HCT116 (cell line): ENCODE measurements at regions not wholly inside any gene's neighbourhood (a gene's known extent, or its start where the extent isn't known, plus 50 kb on each side); places are given as distances from the start of the nearest gene placed in this dataset.
"Not testable (repeated sequence)": the region's sequence is repeated elsewhere in the genome, so short reads cannot be mapped to it uniquely, and the experiment has no call there.

Source experiments
- ATAC-seq: fragments of 200-7000 bp; cut with Tn5 transposase; 2 replicates; pipeline ENCODE4 v1.9.1; 2020; ENCODE audit warnings: mild to moderate bottlenecking, moderate library complexity
- BruUV-seq: library from RNA; stranded (reverse); fragments of 400-500 nt; replicated peaks from 2 replicates; lab custom pipeline; 2021; lab: Mats Ljungman, UMichigan
- CTCF ChIA-PET: fragments of 300-600 bp; sonication (Branson Sonifier 250); formaldehyde crosslinking; loops from one replicate; lab custom pipeline; 2021; ENCODE audit warnings: antibody characterized with exemption; lab: Charles Lee
- POLR2A ChIA-PET: fragments of 300-600, 350-600 bp; sonication (Branson Sonifier 250); formaldehyde crosslinking; loops from one replicate; lab custom pipeline; 2021; ENCODE audit warnings: antibody characterized with exemption; lab: Charles Lee
- RAD21 ChIA-PET, 2 experiments: fragments of 300-600 bp; sonication (Branson Sonifier 250); formaldehyde crosslinking; loops; one replicate each; lab custom pipeline; 2023; ENCODE audit warnings: low total read pairs in 2 of 2; ENCODE audit not compliant: uncharacterized antibody in 2 of 2, unreplicated experiment in 2 of 2, low non-redundant PET in 1 of 2; lab: Charles Lee
- DNase-seq: peaks from one replicate; pipeline ENCODE4 v3.0.0-alpha.2; 2010; ENCODE audit warnings: low read depth, low spot score
- H2AFZ ChIP-seq: fragments of 200-600 bp; shearing (Covaris generic), sonication (generic); 2 replicates; pipeline ENCODE4 v1.6.1; 2017; ENCODE audit warnings: low read depth, mixed run types, mixed read lengths, antibody characterized with exemption, low read length; ENCODE audit not compliant: poor library complexity, severe bottlenecking
- H3K27ac ChIP-seq: 2 replicates; pipeline ENCODE4 v1.5.1; 2012; ENCODE audit warnings: low read depth, low read length
- H3K27me3 ChIP-seq: fragments of 200-600 bp; sonication (generic); 2 replicates; pipeline ENCODE4 v1.6.1; 2016; ENCODE audit warnings: mixed run types, low read length, mixed read lengths; ENCODE audit not compliant: insufficient read depth
- H3K36me3 ChIP-seq, 2 experiments: fragments of 200-500 bp in 1 of 2; fragments of 200-600 bp in 1 of 2; sonication (Bioruptor generic) in 1 of 2; sonication (generic) in 1 of 2; 2 replicates each; pipeline versions ENCODE4 v1.5.1 to v1.6.1; 2014 to 2016; ENCODE audit warnings: low read length in 2 of 2, inconsistent platforms in 1 of 2, mixed read lengths in 1 of 2, mixed run types in 1 of 2; ENCODE audit not compliant: insufficient read depth in 2 of 2, control insufficient read depth in 1 of 2
- H3K4me1 ChIP-seq, 2 experiments: fragments of 200-600 bp in 1 of 2; sonication (generic) in 1 of 2; 2 replicates each; pipeline versions ENCODE4 v1.5.1 to v1.6.1; 2012 to 2017; ENCODE audit warnings: low read length in 2 of 2, inconsistent platforms in 1 of 2, mild to moderate bottlenecking in 1 of 2, mixed read lengths in 1 of 2, mixed run types in 1 of 2, moderate library complexity in 1 of 2; ENCODE audit not compliant: insufficient read depth in 2 of 2, control insufficient read depth in 1 of 2
- H3K4me2 ChIP-seq: fragments of 200-600 bp; sonication (generic); 2 replicates; pipeline ENCODE4 v1.6.1; 2017; ENCODE audit warnings: mixed run types, low read length, mixed read lengths
- H3K4me3 ChIP-seq, 2 experiments: fragments of 200-600 bp in 1 of 2; sonication (generic) in 1 of 2; replicated peaks in 1 of 2; 2 replicates each; pipeline ENCODE4 v1.5.1; 2011 to 2016; ENCODE audit warnings: low read length in 2 of 2, control low read depth in 1 of 2, low read depth in 1 of 2, mild to moderate bottlenecking in 1 of 2, mixed read lengths in 1 of 2, mixed run types in 1 of 2
- H3K79me2 ChIP-seq: fragments of 200-600 bp; sonication (generic); 2 replicates; pipeline ENCODE4 v1.6.1; 2017; ENCODE audit warnings: mild to moderate bottlenecking, mixed run types, low read length, moderate library complexity, mixed read lengths; ENCODE audit not compliant: insufficient read depth
- H3K9ac ChIP-seq: fragments of 200-600 bp; sonication (generic); 2 replicates; pipeline ENCODE4 v1.6.1; 2016; ENCODE audit warnings: low read length, mixed read lengths
- H3K9me2 ChIP-seq: fragments of 200-600 bp; sonication (generic), shearing (Covaris generic); 2 replicates; pipeline ENCODE4 v1.6.1; 2017; ENCODE audit warnings: mixed run types, mild to moderate bottlenecking, moderate library complexity; ENCODE audit not compliant: insufficient read depth
- H3K9me3 ChIP-seq, 2 experiments: fragments of 200-500 bp in 1 of 2; fragments of 200-600 bp in 1 of 2; sonication (Bioruptor generic) in 1 of 2; sonication (generic) in 1 of 2; 2 replicates each; pipeline ENCODE4 v1.6.1; 2014 to 2017; ENCODE audit warnings: low read length in 2 of 2, mixed read lengths in 2 of 2, inconsistent platforms in 1 of 2, low read depth in 1 of 2, mild to moderate bottlenecking in 1 of 2, mixed run types in 1 of 2, moderate library complexity in 1 of 2; ENCODE audit not compliant: control insufficient read depth in 1 of 2, insufficient read depth in 1 of 2
- H4K20me1 ChIP-seq: fragments of 200-600 bp; sonication (generic), shearing (Covaris generic); 2 replicates; pipeline ENCODE4 v1.6.1; 2017; ENCODE audit warnings: mixed run types, mild to moderate bottlenecking, moderate library complexity; ENCODE audit not compliant: insufficient read depth
- CEBPB ChIP-seq: IDR thresholded peaks from 2 replicates; pipeline ENCODE4 v1.6.1; 2012; ENCODE audit warnings: low read depth
- POLR2A ChIP-seq: IDR thresholded peaks from 2 replicates; pipeline ENCODE4 v1.7.0; 2011; ENCODE audit warnings: borderline replicate concordance; ENCODE audit not compliant: insufficient read depth, insufficient read length; ENCODE audit errors: extremely low read depth
- POLR2AphosphoS5 ChIP-seq: IDR thresholded peaks from 2 replicates; pipeline ENCODE4 v1.6.1; 2011; ENCODE audit warnings: mild to moderate bottlenecking, low read depth, low read length, moderate library complexity
- SIN3A ChIP-seq: IDR thresholded peaks from 2 replicates; pipeline ENCODE4 v1.6.1; 2012; ENCODE audit warnings: low read depth
- TCF7L2 ChIP-seq: IDR thresholded peaks from 2 replicates; pipeline ENCODE4 v1.7.0; 2011; ENCODE audit warnings: borderline replicate concordance, inconsistent platforms; ENCODE audit not compliant: insufficient read depth, insufficient read length; ENCODE audit errors: extremely low read depth
- ZNF274 ChIP-seq: fragments of 200-500 bp; sonication (Bioruptor generic); IDR thresholded peaks from 2 replicates; pipeline ENCODE4 v1.6.1; 2014; ENCODE audit warnings: mild to moderate bottlenecking, low read depth, low read length, inconsistent platforms
- intact Hi-C: fragments of 100-400 bp; cut with micrococcal nuclease; formaldehyde crosslinking; loops from 2 replicates; pipeline ENCODE4 v1.10.0; 2022
- TF ChIP-seq, protein P1 (sequence below): IDR thresholded peaks from 2 replicates; pipeline ENCODE4 v1.6.1; 2012; ENCODE audit warnings: low read depth
- TF ChIP-seq, protein P2 (sequence below): IDR thresholded peaks from 2 replicates; pipeline ENCODE4 v1.6.1; 2012

DNA sequence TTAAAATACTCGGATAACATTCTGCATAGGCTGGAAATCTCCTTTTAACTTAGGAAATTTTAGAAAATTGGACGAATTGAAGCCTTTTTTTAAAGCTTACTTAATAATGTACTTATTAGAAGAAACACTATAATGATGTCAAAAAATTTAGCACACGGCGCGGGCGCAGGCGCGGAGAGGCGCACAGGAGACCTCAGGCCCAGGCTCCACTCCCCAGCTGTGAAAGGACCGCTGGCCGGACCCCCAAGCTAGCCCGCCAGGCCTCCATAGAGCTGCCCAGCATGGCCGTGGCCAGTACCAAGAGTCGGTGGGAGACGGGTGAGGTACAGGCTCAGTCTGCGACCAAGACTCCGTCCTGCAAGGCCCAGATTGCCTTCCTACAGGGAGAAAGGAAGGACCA, 78.8 kb upstream of the PABPC3 start:
- ATAC-seq, H3K4me2 ChIP-seq, H3K4me1 ChIP-seq, intact Hi-C loops, H3K27ac ChIP-seq, H3K9me2 ChIP-seq, H4K20me1 ChIP-seq, H3K9ac ChIP-seq, H3K36me3 ChIP-seq, RAD21 ChIA-PET, BruUV-seq, H3K4me3 ChIP-seq, DNase-seq, CTCF ChIA-PET, POLR2A ChIA-PET, H3K27me3 ChIP-seq, H2AFZ ChIP-seq, H3K9me3 ChIP-seq, H3K79me2 ChIP-seq: not testable (repeated sequence)

DNA sequence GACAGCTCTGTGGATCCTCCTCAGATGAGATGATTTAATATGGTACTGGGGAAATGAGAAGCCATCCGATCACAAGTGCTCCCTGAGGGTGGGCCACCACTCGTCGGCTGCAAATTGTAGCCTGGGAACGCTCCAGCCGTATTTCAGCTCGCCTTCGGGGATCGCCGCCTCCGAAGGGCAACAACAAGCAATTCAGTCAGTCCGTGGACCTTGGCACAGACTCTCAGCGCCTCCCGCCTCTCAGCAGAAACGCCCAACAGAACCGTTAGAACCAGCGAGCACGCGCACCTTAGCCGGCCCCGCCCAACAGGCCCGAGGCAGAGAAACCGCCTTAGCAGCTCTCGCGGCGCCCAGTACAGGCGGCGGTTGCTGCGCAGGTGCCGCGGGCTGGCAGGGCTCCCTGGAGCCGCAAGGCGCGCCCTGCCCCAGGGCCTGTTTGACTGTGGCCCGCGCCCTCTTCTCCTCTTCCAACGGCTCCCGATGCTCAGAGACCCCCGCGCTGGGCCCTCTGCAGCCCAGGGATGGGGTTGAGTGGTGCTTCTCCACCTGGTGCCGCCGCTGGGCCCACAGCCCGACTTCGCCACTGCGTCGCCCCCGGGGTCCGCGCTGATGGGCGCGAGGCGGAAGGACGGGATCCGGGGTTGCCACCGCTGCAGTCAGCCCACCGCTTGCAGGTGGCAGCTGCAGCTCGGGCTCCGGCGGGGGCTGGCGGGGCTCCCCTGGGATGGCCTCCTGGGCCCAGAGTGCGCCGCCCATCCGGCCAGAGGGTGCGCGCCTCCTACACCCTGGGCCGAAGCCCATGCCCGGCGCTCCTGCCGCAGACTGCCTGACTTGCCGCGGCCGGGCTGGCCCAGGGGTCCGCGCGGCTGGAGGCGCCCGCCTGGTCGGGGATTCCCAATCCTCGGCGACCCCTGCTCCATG, 77.9 kb upstream of the PABPC3 start:
- POLR2A ChIA-PET, intact Hi-C loops, H3K36me3 ChIP-seq, H3K27ac ChIP-seq, H2AFZ ChIP-seq, H3K4me1 ChIP-seq, H4K20me1 ChIP-seq, H3K4me3 ChIP-seq, CTCF ChIA-PET, DNase-seq, H3K79me2 ChIP-seq, RAD21 ChIA-PET, BruUV-seq, ATAC-seq, H3K27me3 ChIP-seq, H3K9me3 ChIP-seq, H3K9me2 ChIP-seq, H3K4me2 ChIP-seq, H3K9ac ChIP-seq: not testable (repeated sequence)

DNA sequence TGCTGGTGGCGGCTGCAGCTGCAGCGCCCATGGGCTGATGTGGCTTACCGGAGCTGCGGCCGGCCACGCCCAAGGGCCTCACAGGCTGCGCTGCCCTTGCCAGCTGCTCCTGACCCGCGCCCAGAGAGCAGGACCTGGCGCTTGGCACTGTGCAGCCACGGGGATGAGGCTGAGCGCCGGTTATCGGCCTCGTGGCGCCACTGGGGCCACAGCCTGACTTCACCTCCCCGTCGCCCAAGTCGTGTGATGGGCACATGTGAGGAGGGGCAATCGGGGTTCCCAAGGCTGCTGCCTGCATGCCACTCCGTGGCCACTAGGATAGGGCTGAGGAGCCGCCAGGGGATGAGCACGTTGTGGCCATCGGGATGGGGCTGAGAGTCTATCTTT, 77.2 kb upstream of the PABPC3 start:
- CTCF ChIA-PET = no interaction called here
- RAD21 ChIA-PET = no interaction called here
- no peak overlapping the region for H3K4me3 ChIP-seq
- H3K9ac ChIP-seq = no peak overlapping the region
- DNase-seq = no peak
- no peaks in the 10 kb centered on the region for H3K9me3 ChIP-seq
- no peak for ATAC-seq
- no peaks in the 10 kb centered on the region for H4K20me1 ChIP-seq
- no peaks in the 10 kb centered on the region for H3K36me3 ChIP-seq
- H2AFZ ChIP-seq = no peak overlapping the region
- POLR2A ChIA-PET = no interaction called here
- H3K4me2 ChIP-seq = no peak overlapping the region
- TF ChIP-seq POLR2A = no peak
- TF ChIP-seq, protein P1, sequence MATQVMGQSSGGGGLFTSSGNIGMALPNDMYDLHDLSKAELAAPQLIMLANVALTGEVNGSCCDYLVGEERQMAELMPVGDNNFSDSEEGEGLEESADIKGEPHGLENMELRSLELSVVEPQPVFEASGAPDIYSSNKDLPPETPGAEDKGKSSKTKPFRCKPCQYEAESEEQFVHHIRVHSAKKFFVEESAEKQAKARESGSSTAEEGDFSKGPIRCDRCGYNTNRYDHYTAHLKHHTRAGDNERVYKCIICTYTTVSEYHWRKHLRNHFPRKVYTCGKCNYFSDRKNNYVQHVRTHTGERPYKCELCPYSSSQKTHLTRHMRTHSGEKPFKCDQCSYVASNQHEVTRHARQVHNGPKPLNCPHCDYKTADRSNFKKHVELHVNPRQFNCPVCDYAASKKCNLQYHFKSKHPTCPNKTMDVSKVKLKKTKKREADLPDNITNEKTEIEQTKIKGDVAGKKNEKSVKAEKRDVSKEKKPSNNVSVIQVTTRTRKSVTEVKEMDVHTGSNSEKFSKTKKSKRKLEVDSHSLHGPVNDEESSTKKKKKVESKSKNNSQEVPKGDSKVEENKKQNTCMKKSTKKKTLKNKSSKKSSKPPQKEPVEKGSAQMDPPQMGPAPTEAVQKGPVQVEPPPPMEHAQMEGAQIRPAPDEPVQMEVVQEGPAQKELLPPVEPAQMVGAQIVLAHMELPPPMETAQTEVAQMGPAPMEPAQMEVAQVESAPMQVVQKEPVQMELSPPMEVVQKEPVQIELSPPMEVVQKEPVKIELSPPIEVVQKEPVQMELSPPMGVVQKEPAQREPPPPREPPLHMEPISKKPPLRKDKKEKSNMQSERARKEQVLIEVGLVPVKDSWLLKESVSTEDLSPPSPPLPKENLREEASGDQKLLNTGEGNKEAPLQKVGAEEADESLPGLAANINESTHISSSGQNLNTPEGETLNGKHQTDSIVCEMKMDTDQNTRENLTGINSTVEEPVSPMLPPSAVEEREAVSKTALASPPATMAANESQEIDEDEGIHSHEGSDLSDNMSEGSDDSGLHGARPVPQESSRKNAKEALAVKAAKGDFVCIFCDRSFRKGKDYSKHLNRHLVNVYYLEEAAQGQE = no peak
- TF ChIP-seq SIN3A = no peak
- TF ChIP-seq ZNF274 = no peak
- no peak for TF ChIP-seq CEBPB
- TF ChIP-seq, protein P2, sequence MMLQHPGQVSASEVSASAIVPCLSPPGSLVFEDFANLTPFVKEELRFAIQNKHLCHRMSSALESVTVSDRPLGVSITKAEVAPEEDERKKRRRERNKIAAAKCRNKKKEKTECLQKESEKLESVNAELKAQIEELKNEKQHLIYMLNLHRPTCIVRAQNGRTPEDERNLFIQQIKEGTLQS = no peak
- no peak for TF ChIP-seq POLR2AphosphoS5
- no peak for TF ChIP-seq TCF7L2
- TF ChIP-seq, all 23 proteins: peak for 0
- H3K9me2 ChIP-seq = no peaks in the 10 kb centered on the region
- H3K79me2 ChIP-seq = no peaks in the 10 kb centered on the region
- no peaks in the 10 kb centered on the region for H3K4me1 ChIP-seq
- intact Hi-C loops = no loop called here
- H3K27me3 ChIP-seq = no peaks in the 10 kb centered on the region
- no peak overlapping the region for H3K27ac ChIP-seq
- BruUV-seq = no TSS peak
